CD4-positive, alpha-beta T cell (primary cell): ENCODE measurements at regions not wholly inside any gene's neighbourhood (a gene's known extent, or its start where the extent isn't known, plus 50 kb on each side); places are given as distances from the start of the nearest gene placed in this dataset.

Experiments
- ATAC-seq: fragments of 200-7000 bp; cut with Tn5 transposase; one replicate; pipeline ENCODE4 v1.10.0; 2022; ENCODE audit warnings: mild to moderate bottlenecking; ENCODE audit not compliant: poor library complexity
- CTCF ChIA-PET: fragments of 350-600 bp; sonication (Branson Sonifier 250); formaldehyde crosslinking; loops from one replicate; lab custom pipeline; 2021; ENCODE audit warnings: antibody characterized with exemption, inconsistent platforms; lab: Charles Lee
- POLR2A ChIA-PET: fragments of 350-600 bp; sonication (Branson Sonifier 250); formaldehyde crosslinking; loops from one replicate; lab custom pipeline; 2021; ENCODE audit warnings: antibody characterized with exemption, inconsistent platforms; lab: Charles Lee
- DNase-seq, 14 experiments: peaks; one replicate each; pipeline ENCODE4 v3.0.0-alpha.2; 2013 to 2020; ENCODE audit warnings: mixed read lengths in 2 of 14
- H3K27ac ChIP-seq, 2 donors: one replicate each; pipeline versions ENCODE4 v1.5.1 to v1.7.0; 2013; ENCODE audit warnings: low read length in 2 of 2, low read depth in 1 of 2, mild to moderate bottlenecking in 1 of 2
- H3K27me3 ChIP-seq, 2 experiments: 1 replicate in 1 of 2; 2 replicates in 1 of 2; pipeline versions ENCODE4 v1.6.1 to v1.7.0; 2013; ENCODE audit warnings: low read length in 2 of 2, control low read depth in 1 of 2, mild to moderate bottlenecking in 1 of 2, moderate library complexity in 1 of 2; ENCODE audit not compliant: insufficient read depth in 2 of 2, control insufficient read depth in 1 of 2
- H3K36me3 ChIP-seq: one replicate; pipeline ENCODE4 v1.6.1; 2013; ENCODE audit warnings: low read length, control low read depth; ENCODE audit not compliant: insufficient read depth
- H3K4me1 ChIP-seq: one replicate; pipeline ENCODE4 v1.6.1; 2013; ENCODE audit warnings: low read length, control low read depth; ENCODE audit not compliant: insufficient read depth
- H3K4me3 ChIP-seq: one replicate; pipeline ENCODE4 v1.5.1; 2013; ENCODE audit warnings: mild to moderate bottlenecking, low read length, moderate library complexity
- H3K9me3 ChIP-seq, 2 experiments: 1 replicate in 1 of 2; 2 replicates in 1 of 2; pipeline versions ENCODE4 v1.6.1 to v1.7.0; 2013; ENCODE audit warnings: low read length in 2 of 2, mild to moderate bottlenecking in 2 of 2, control low read depth in 1 of 2, moderate library complexity in 1 of 2; ENCODE audit not compliant: control insufficient read depth in 1 of 2, insufficient read depth in 1 of 2
- H3K27ac Mint-ChIP-seq: one replicate; pipeline ENCODE4 v1.8.0; 2020; ENCODE audit warnings: mixed read lengths
- H3K27me3 Mint-ChIP-seq: one replicate; pipeline ENCODE4 v1.8.0; 2021; ENCODE audit warnings: mixed read lengths
- H3K36me3 Mint-ChIP-seq: one replicate; pipeline ENCODE4 v1.8.0; 2021; ENCODE audit warnings: low read depth, mixed read lengths
- H3K4me1 Mint-ChIP-seq: one replicate; pipeline ENCODE4 v1.8.0; 2021; ENCODE audit warnings: low read depth, mixed read lengths
- H3K4me3 Mint-ChIP-seq: one replicate; pipeline ENCODE4 v1.8.0; 2020; ENCODE audit warnings: mild to moderate bottlenecking, mixed read lengths
- H3K9me3 Mint-ChIP-seq: one replicate; pipeline ENCODE4 v1.8.0; 2020; ENCODE audit warnings: mixed read lengths
- intact Hi-C, 2 experiments: fragments of 100-400 bp; cut with DNase I in 1 of 2; cut with micrococcal nuclease in 1 of 2; formaldehyde crosslinking; loops; one replicate each; pipeline versions ENCODE4 v1.15.1 to v1.9.0; 2023 to 2025; cut with DNase I, micrococcal nuclease
- TF ChIP-seq, protein P1 (sequence below): fragments of 200-600 bp; IDR thresholded peaks from one replicate; pipeline ENCODE4 v1.8.0; 2022; ENCODE audit warnings: antibody characterized with exemption, mild to moderate bottlenecking

DNA sequence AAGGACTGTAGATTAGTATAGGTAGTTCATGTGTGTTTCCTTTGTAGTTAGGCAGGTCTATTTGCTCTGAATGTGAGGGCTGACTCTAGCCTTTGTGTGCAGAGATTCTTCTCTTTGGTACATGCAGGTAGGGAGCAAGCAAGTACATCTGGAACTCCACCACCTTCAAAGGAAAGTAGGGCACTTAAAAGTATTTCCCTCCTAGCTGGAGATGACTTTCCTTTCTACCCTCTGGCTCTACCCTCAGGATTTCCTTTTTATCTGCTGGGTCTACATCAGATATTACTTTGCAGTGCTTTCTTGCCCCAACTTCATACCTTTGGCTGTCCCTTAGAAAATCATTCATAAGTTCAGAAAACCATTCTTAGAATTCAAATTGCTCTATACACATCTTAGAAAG is 91.7 kb upstream of the HIVEP3 start:
- H3K4me3 ChIP-seq: no peak overlapping the region
- Mint-ChIP-seq H3K36me3 (no peaks in the 10 kb centered on the region), H3K4me3 (no peak overlapping the region), H3K27me3 (no peaks in the 10 kb centered on the region), H3K9me3 (no peaks in the 10 kb centered on the region), H3K27ac (no peak overlapping the region), H3K4me1 (peaks cover 49% of the 10 kb centered on the region)
- DNase-seq (no peak), ATAC-seq (no peak)
- TF ChIP-seq, protein P1, sequence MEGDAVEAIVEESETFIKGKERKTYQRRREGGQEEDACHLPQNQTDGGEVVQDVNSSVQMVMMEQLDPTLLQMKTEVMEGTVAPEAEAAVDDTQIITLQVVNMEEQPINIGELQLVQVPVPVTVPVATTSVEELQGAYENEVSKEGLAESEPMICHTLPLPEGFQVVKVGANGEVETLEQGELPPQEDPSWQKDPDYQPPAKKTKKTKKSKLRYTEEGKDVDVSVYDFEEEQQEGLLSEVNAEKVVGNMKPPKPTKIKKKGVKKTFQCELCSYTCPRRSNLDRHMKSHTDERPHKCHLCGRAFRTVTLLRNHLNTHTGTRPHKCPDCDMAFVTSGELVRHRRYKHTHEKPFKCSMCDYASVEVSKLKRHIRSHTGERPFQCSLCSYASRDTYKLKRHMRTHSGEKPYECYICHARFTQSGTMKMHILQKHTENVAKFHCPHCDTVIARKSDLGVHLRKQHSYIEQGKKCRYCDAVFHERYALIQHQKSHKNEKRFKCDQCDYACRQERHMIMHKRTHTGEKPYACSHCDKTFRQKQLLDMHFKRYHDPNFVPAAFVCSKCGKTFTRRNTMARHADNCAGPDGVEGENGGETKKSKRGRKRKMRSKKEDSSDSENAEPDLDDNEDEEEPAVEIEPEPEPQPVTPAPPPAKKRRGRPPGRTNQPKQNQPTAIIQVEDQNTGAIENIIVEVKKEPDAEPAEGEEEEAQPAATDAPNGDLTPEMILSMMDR: no peak
- CTCF ChIA-PET: no interaction called here
- H3K9me3 ChIP-seq: no peaks in the 10 kb centered on the region
- H3K4me1 ChIP-seq: peaks cover 13% of the 10 kb centered on the region
- H3K27ac ChIP-seq: no peak overlapping the region
- H3K36me3 ChIP-seq: no peaks in the 10 kb centered on the region
- POLR2A ChIA-PET: no interaction called here
- no peaks in the 10 kb centered on the region for H3K27me3 ChIP-seq
- intact Hi-C loops: no loop called here

DNA sequence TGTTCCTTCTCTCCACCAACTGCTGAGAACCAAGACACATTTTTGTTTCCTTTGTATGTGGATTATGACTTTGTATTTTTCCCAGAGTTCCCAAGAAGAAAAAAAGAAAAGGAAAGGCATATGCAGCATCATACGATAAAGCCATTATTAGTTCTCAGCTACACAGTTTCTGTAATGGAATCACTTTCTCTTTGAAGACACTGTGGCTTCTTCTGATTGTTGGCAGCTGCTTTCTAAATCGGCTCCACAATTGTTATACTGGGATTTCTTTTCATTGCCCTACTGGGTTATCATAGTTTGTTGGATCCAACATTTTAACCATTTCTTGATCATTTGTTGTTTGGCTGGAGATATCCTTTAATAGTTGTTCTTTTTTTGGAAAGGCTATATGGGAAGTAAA is 89.5 kb upstream of the HIVEP3 start:
- Histone ChIP-seq H3K36me3 (no peaks in the 10 kb centered on the region), H3K4me3 (no peak overlapping the region), H3K9me3 (no peaks in the 10 kb centered on the region), H3K27ac (no peak overlapping the region), H3K4me1 (no peaks in the 10 kb centered on the region), H3K27me3 (no peaks in the 10 kb centered on the region)
- H3K4me3 Mint-ChIP-seq: no peak overlapping the region
- DNase-seq: no peak
- no peaks in the 10 kb centered on the region for H3K27me3 Mint-ChIP-seq
- H3K27ac Mint-ChIP-seq: no peak overlapping the region
- intact Hi-C loops: no loop called here
- CTCF ChIA-PET: no interaction called here
- TF ChIP-seq, protein P1: no peak
- no peaks in the 10 kb centered on the region for H3K36me3 Mint-ChIP-seq
- H3K9me3 Mint-ChIP-seq: no peaks in the 10 kb centered on the region
- POLR2A ChIA-PET: no interaction called here
- peaks cover 27% of the 10 kb centered on the region for H3K4me1 Mint-ChIP-seq
- ATAC-seq: no peak

DNA sequence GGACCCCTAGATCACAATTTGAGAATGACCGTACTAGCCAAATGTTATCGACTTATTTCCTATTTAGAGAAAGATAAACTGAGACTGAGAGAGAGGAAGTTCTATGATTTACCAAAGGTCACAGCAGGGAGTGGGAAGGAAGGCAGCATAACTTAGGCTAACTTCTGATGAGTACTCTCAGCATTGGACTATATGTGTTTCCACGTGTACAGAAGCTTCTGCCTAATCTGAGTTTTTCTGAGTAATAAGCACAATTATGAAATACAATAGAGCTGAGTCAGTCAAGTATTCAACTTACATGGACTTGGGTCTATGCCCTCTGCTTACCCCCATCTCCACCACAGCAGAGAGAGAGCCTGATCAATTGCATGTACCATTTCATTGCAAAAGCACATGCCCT is 88.1 kb upstream of the HIVEP3 start:
- ATAC-seq (no peak), DNase-seq (no peak)
- Mint-ChIP-seq H3K36me3 (no peaks in the 10 kb centered on the region), H3K4me3 (no peak overlapping the region), H3K4me1 (peaks cover 24% of the 10 kb centered on the region), H3K9me3 (no peaks in the 10 kb centered on the region), H3K27ac (no peak overlapping the region), H3K27me3 (no peaks in the 10 kb centered on the region)
- Histone ChIP-seq H3K9me3 (no peaks in the 10 kb centered on the region), H3K36me3 (no peaks in the 10 kb centered on the region), H3K27me3 (no peaks in the 10 kb centered on the region), H3K27ac (no peak overlapping the region), H3K4me1 (no peaks in the 10 kb centered on the region), H3K4me3 (no peak overlapping the region)
- CTCF ChIA-PET: no interaction called here
- TF ChIP-seq, protein P1: no peak
- POLR2A ChIA-PET: interaction anchor here (1.1 kb wide), 1 partner anchor 9 kb away, joined by 3 read pairs; no protein-coding TSS in a partner anchor
- intact Hi-C loops: no loop called here
